Mesodermal cell (in vitro differentiated cells): ENCODE measurements at regions not wholly inside any gene's neighbourhood (a gene's known extent, or its start where the extent isn't known, plus 50 kb on each side); places are given as distances from the start of the nearest gene placed in this dataset.

ENCODE experiments used
- H3K27ac ChIP-seq: 2 replicates; pipeline ENCODE4 v1.7.0; 2013; ENCODE audit warnings: mild to moderate bottlenecking, low read depth, low read length, moderate library complexity; ENCODE audit not compliant: severe bottlenecking
- H3K36me3 ChIP-seq: 2 replicates; pipeline ENCODE4 v1.7.1; 2013; ENCODE audit warnings: mild to moderate bottlenecking, low read length, moderate library complexity; ENCODE audit not compliant: control insufficient read depth, insufficient read depth
- H3K4me1 ChIP-seq: one replicate; pipeline ENCODE4 v1.7.1; 2013; ENCODE audit warnings: mild to moderate bottlenecking, low read length; ENCODE audit not compliant: insufficient read depth, control insufficient read depth, poor library complexity, severe bottlenecking
- H3K4me3 ChIP-seq: 2 replicates; pipeline ENCODE4 v1.7.0; 2013; ENCODE audit warnings: low read length, control low read depth, mild to moderate bottlenecking; ENCODE audit not compliant: insufficient read depth, poor library complexity, severe bottlenecking; ENCODE audit errors: extremely low read depth
- H3K9me3 ChIP-seq: 2 replicates; pipeline ENCODE4 v1.7.1; 2013; ENCODE audit warnings: mild to moderate bottlenecking, low read length, moderate library complexity; ENCODE audit not compliant: control insufficient read depth
- whole genome bisulfite sequencing, 2 experiments: methylation state at CpG; one replicate each; pipeline ENCODE4 v1.1.5; 2013; ENCODE audit warnings: missing lambda C conversion rate in 2 of 2; ENCODE audit not compliant: insufficient coverage in 2 of 2; 5-methylcytosine and 5-hydroxymethylcytosine counted together

- Histone ChIP-seq H3K4me1 (no peaks in the 10 kb centered on the region), H3K36me3 (no peaks in the 10 kb centered on the region), H3K9me3 (peaks cover 6% of the 10 kb centered on the region), H3K4me3 (no peak overlapping the region), H3K27ac (no peak overlapping the region)
- 83 to 100% methylated on average over 1 of the region's 1 CpG for WGBS, 2 experiments
These were observed 59.5 kb upstream of the ZNF366 start for GRCh38 chr5:72566746-72567145.

- Histone ChIP-seq H3K4me1 (peaks cover 4% of the 10 kb centered on the region), H3K27ac (no peak overlapping the region), H3K4me3 (no peak overlapping the region), H3K36me3 (no peaks in the 10 kb centered on the region), H3K9me3 (peaks cover 6% of the 10 kb centered on the region)
- WGBS, 2 experiments = 96 to 100% methylated on average over 3 to 5 of the region's 8 CpGs
These were observed 58.5 kb upstream of the ZNF366 start for GRCh38 chr5:72565513-72566289.

GRCh38 chr5:72562717-72563116, 55.5 kb upstream of the ZNF366 start:
- WGBS, 2 experiments = 100% methylated on average over 1 of the region's 2 CpGs; no CpG with 5 or more reads in 1 of the 2 experiments
- Histone ChIP-seq H3K4me1 (peaks cover 4% of the 10 kb centered on the region), H3K27ac (no peak overlapping the region), H3K36me3 (no peaks in the 10 kb centered on the region), H3K4me3 (no peak overlapping the region), H3K9me3 (peaks cover 6% of the 10 kb centered on the region)

- peaks cover 6% of the 10 kb centered on the region for H3K9me3 ChIP-seq
- WGBS, 2 experiments = 75 to 85% methylated on average over 4 of the region's 5 CpGs
These were observed 54.1 kb upstream of the ZNF366 start for GRCh38 chr5:72561148-72561972.

GRCh38 chr5:72559866-72560766, 52.9 kb upstream of the ZNF366 start:
- no peaks in the 10 kb centered on the region for H3K36me3 ChIP-seq
- H3K4me1 ChIP-seq = peaks cover 14% of the 10 kb centered on the region
- H3K4me3 ChIP-seq = no peak overlapping the region
- H3K27ac ChIP-seq = no peak overlapping the region
- H3K9me3 ChIP-seq = peaks cover 6% of the 10 kb centered on the region
- WGBS, 2 experiments = 75 to 80% methylated on average over 3 to 4 of the region's 5 CpGs

More at GRCh38 chr5:72561148-72561972, 54.1 kb upstream of the ZNF366 start:
- Histone ChIP-seq H3K27ac (peak overlapping the region; percentile 77), H3K36me3 (no peaks in the 10 kb centered on the region), H3K4me3 (no peak overlapping the region), H3K4me1 (peaks cover 8% of the 10 kb centered on the region)

GRCh38 chr5:72558383-72558782, 51.2 kb upstream of the ZNF366 start:
- 94 to 95% methylated on average over 2 of the region's 2 CpGs for whole genome bisulfite sequencing, 2 experiments
- Histone ChIP-seq H3K27ac (no peak overlapping the region), H3K4me1 (peaks cover 14% of the 10 kb centered on the region), H3K9me3 (no peaks in the 10 kb centered on the region), H3K4me3 (no peak overlapping the region), H3K36me3 (no peaks in the 10 kb centered on the region)

- 93 to 95% methylated on average over 8 to 9 of the region's 11 CpGs for WGBS, 2 experiments
- Histone ChIP-seq H3K9me3 (no peaks in the 10 kb centered on the region), H3K4me1 (peaks cover 14% of the 10 kb centered on the region), H3K4me3 (no peak overlapping the region), H3K27ac (no peak overlapping the region), H3K36me3 (no peaks in the 10 kb centered on the region)
These were observed 50.8 kb upstream of the ZNF366 start for GRCh38 chr5:72558046-72558336.

GRCh38 chr5:72557167-72558045, 50.2 kb upstream of the ZNF366 start:
- no peak overlapping the region for H3K4me3 ChIP-seq

More at GRCh38 chr5:72557167-72558045, 50.2 kb upstream of the ZNF366 start:
- WGBS, 2 experiments = 68 to 72% methylated on average over 13 to 15 of the region's 18 CpGs
- H3K36me3 ChIP-seq = no peaks in the 10 kb centered on the region
- H3K27ac ChIP-seq = peak overlapping the region; percentile 86
- H3K9me3 ChIP-seq = no peaks in the 10 kb centered on the region
- H3K4me1 ChIP-seq = peaks cover 14% of the 10 kb centered on the region
